A673 (cell line): ENCODE measurements at regions not wholly inside any gene's neighbourhood (a gene's known extent, or its start where the extent isn't known, plus 50 kb on each side); places are given as distances from the start of the nearest gene placed in this dataset.

Source experiments
- BruUV-seq: library from RNA; stranded (reverse); fragments of 400-500 nt; replicated peaks from 2 replicates; lab custom pipeline; 2021; lab: Mats Ljungman, UMichigan
- CTCF ChIA-PET: fragments of 300-600 bp; sonication (Branson Sonifier 250); formaldehyde crosslinking; loops from one replicate; lab custom pipeline; 2022; ENCODE audit warnings: antibody characterized with exemption; lab: Charles Lee
- POLR2A ChIA-PET: fragments of 300-600 bp; sonication (Branson Sonifier 250); formaldehyde crosslinking; loops from one replicate; lab custom pipeline; 2022; ENCODE audit warnings: antibody characterized with exemption; ENCODE audit not compliant: low non-redundant PET; lab: Charles Lee
- DNase-seq: peaks from one replicate; pipeline ENCODE4 v3.0.0-alpha.2; 2015; ENCODE audit warnings: low spot score
- H3K27ac ChIP-seq: fragments of 200-600 bp; sonication (generic); 2 replicates; pipeline ENCODE4 v1.5.1; 2016; ENCODE audit warnings: mixed run types, low read depth, mild to moderate bottlenecking, mixed read lengths, antibody characterized with exemption, low read length; ENCODE audit not compliant: poor library complexity, severe bottlenecking
- H3K27me3 ChIP-seq: fragments of 200-600 bp; sonication (generic); replicated peaks from 2 replicates; pipeline ENCODE4 v1.6.1; 2017; ENCODE audit warnings: mixed run types, low read depth, mild to moderate bottlenecking, mixed read lengths, antibody characterized with exemption, low read length; ENCODE audit not compliant: insufficient read depth, poor library complexity
- H3K36me3 ChIP-seq: fragments of 200-600 bp; sonication (generic); 2 replicates; pipeline ENCODE4 v1.6.1; 2016; ENCODE audit warnings: mixed run types, mild to moderate bottlenecking, mixed read lengths, antibody characterized with exemption, low read length; ENCODE audit not compliant: insufficient read depth, poor library complexity, severe bottlenecking
- H3K4me1 ChIP-seq: fragments of 200-600 bp; sonication (generic); 2 replicates; pipeline ENCODE4 v1.6.1; 2017; ENCODE audit warnings: mixed run types, mild to moderate bottlenecking, mixed read lengths, antibody characterized with exemption, low read length; ENCODE audit not compliant: insufficient read depth, poor library complexity, severe bottlenecking
- H3K4me3 ChIP-seq: fragments of 200-600 bp; sonication (generic); 2 replicates; pipeline ENCODE4 v1.5.1; 2016; ENCODE audit warnings: low read depth, mixed run types, mild to moderate bottlenecking, mixed read lengths, low read length; ENCODE audit not compliant: poor library complexity, severe bottlenecking
- H3K9me3 ChIP-seq: fragments of 200-600 bp; sonication (generic); 2 replicates; pipeline ENCODE4 v1.6.1; 2016; ENCODE audit warnings: mixed run types, low read depth, mild to moderate bottlenecking, mixed read lengths, antibody characterized with exemption, low read length; ENCODE audit not compliant: poor library complexity, severe bottlenecking
- CTCF ChIP-seq: fragments of 300-800, 200-600 bp; sonication (generic); conservative IDR thresholded peaks from 2 replicates; pipeline ENCODE4 v1.5.1; 2017; ENCODE audit warnings: low read depth, mild to moderate bottlenecking, antibody characterized with exemption, low read length, moderate library complexity, mixed read lengths
- EZH2 ChIP-seq: fragments of 200-600 bp; sonication (generic); IDR thresholded peaks from 2 replicates; pipeline ENCODE4 v1.6.1; 2017; ENCODE audit warnings: borderline replicate concordance, low read depth, mild to moderate bottlenecking, mixed read lengths, antibody characterized with exemption, low read length; ENCODE audit not compliant: poor library complexity, severe bottlenecking
- intact Hi-C: fragments of 100-400 bp; cut with micrococcal nuclease; formaldehyde crosslinking; loops from one replicate; pipeline ENCODE4 v1.10.0; 2022; ENCODE audit not compliant: unreplicated experiment

GRCh38 chr14:95413289-95414215 is 93.8 kb upstream of the CLMN start:
- Histone ChIP-seq H3K9me3 (no peaks in the 10 kb centered on the region), H3K27me3 (no peaks in the 10 kb centered on the region), H3K4me1 (no peaks in the 10 kb centered on the region), H3K4me3 (no peak overlapping the region), H3K36me3 (no peaks in the 10 kb centered on the region), H3K27ac (no peak overlapping the region)
- TF ChIP-seq CTCF (no peak), EZH2 (no peak)
- CTCF ChIA-PET, result no interaction called here
- POLR2A ChIA-PET, result no interaction called here
- intact Hi-C loops, result no loop called here
- no peak for DNase-seq
- no TSS peak for BruUV-seq

GRCh38 chr14:95410838-95411237 is 91.1 kb upstream of the CLMN start:
- H3K27ac ChIP-seq, result no peak overlapping the region
- no peaks in the 10 kb centered on the region for H3K4me1 ChIP-seq
- no peaks in the 10 kb centered on the region for H3K36me3 ChIP-seq
- no peak for TF ChIP-seq CTCF
- no peak for DNase-seq
- no TSS peak for BruUV-seq
- POLR2A ChIA-PET, result no interaction called here
- intact Hi-C loops, result no loop called here
- CTCF ChIA-PET, result no interaction called here
- H3K4me3 ChIP-seq, result no peak overlapping the region
- no peaks in the 10 kb centered on the region for H3K9me3 ChIP-seq
- no peaks in the 10 kb centered on the region for H3K27me3 ChIP-seq

- TF ChIP-seq CTCF, result no peak
- TF ChIP-seq EZH2, result no peak
These were observed 90.0 kb upstream of the CLMN start for GRCh38 chr14:95409477-95410272.

More at GRCh38 chr14:95409477-95410272, 90.0 kb upstream of the CLMN start:
- Histone ChIP-seq H3K4me3 (no peak overlapping the region), H3K9me3 (no peaks in the 10 kb centered on the region), H3K27ac (no peak overlapping the region), H3K27me3 (no peaks in the 10 kb centered on the region), H3K36me3 (no peaks in the 10 kb centered on the region), H3K4me1 (no peaks in the 10 kb centered on the region)
- ChIA-PET POLR2A (no interaction called here), CTCF (no interaction called here)
- BruUV-seq, result no TSS peak
- intact Hi-C loops, result no loop called here
- no peak for DNase-seq
